Stomach (tissue), 8 donors: ENCODE measurements at regions not wholly inside any gene's neighbourhood (a gene's known extent, or its start where the extent isn't known, plus 50 kb on each side); places are given as distances from the start of the nearest gene placed in this dataset.

Experiments used
- DNase-seq, 2 donors: peaks; one replicate each; pipeline versions ENCODE4 v3.0.0 to v3.0.0-alpha.2; 2013 to 2019
- H3K27ac ChIP-seq, 5 donors: fragments of 200-600 bp in 4 of 5; sonication (generic) in 4 of 5; one replicate each; pipeline ENCODE4 v1.5.1; 2013 to 2019; ENCODE audit warnings: mild to moderate bottlenecking in 1 of 5, moderate library complexity in 1 of 5
- H3K27me3 ChIP-seq, 3 donors: fragments of 200-600 bp; sonication (generic); one replicate each; pipeline ENCODE4 v1.5.1; 2017 to 2019; ENCODE audit warnings: mixed run types in 1 of 3
- H3K36me3 ChIP-seq, 4 donors: fragments of 200-600 bp; sonication (generic); 1 replicate in 3 of 4; 2 replicates in 1 of 4; pipeline ENCODE4 v1.5.1; 2016 to 2019
- H3K4me1 ChIP-seq, 4 donors: fragments of 200-600 bp; sonication (generic); one replicate each; pipeline ENCODE4 v1.5.1; 2016 to 2019
- H3K4me3 ChIP-seq, 4 donors: fragments of 200-600 bp; sonication (generic) in 3 of 4; one replicate each; pipeline ENCODE4 v1.5.1; 2016 to 2019; ENCODE audit warnings: mild to moderate bottlenecking in 1 of 4
- H3K9me3 ChIP-seq, 4 donors: fragments of 200-600 bp; sonication (generic); one replicate each; pipeline ENCODE4 v1.5.1; 2016 to 2019
- EP300 ChIP-seq: sonication (generic); formaldehyde crosslinking; IDR thresholded peaks from one replicate; pipeline ENCODE4 v1.6.1; 2017; ENCODE audit warnings: antibody characterized with exemption
- POLR2A ChIP-seq, 4 donors: fragments of 450-650 bp; IDR thresholded peaks; one replicate each; pipeline ENCODE4 v1.6.1; 2016; ENCODE audit warnings: antibody characterized with exemption in 4 of 4, control low read depth in 2 of 4, mild to moderate bottlenecking in 1 of 4, moderate library complexity in 1 of 4
- POLR2AphosphoS5 ChIP-seq, 3 donors: sonication (generic); formaldehyde crosslinking; IDR thresholded peaks; one replicate each; pipeline ENCODE4 v1.6.1; 2016; ENCODE audit warnings: antibody characterized with exemption in 3 of 3
- WGBS, 5 donors: extraction: QIAGEN DNeasy Blood & Tissue Kit in 3 of 5; methylation state at CpG; one replicate each; pipeline versions ENCODE4 v1.1.5 to v1.1.7; 2013 to 2018; 5-methylcytosine and 5-hydroxymethylcytosine counted together
- intact Hi-C: fragments of 100-400 bp; cut with DNase I; formaldehyde crosslinking; loops from one replicate; pipeline ENCODE4 v1.15.1; 2023; ENCODE audit warnings: low total_unique reads
- TF ChIP-seq, protein P1 (sequence below), 7 experiments: fragments of 450-650 bp in 4 of 7; fragments of 200-600 bp in 3 of 7; sonication (generic) in 3 of 7; IDR thresholded peaks; one replicate each; pipeline ENCODE4 v1.5.1; 2016 to 2019; ENCODE audit warnings: antibody characterized with exemption in 7 of 7, control low read depth in 2 of 7, mild to moderate bottlenecking in 1 of 7
- donor health status: healthy with polysubstance abuse.
- donor health status: Bipolar disorder and iron deficiency.
- donor health status: healthy.

DNA sequence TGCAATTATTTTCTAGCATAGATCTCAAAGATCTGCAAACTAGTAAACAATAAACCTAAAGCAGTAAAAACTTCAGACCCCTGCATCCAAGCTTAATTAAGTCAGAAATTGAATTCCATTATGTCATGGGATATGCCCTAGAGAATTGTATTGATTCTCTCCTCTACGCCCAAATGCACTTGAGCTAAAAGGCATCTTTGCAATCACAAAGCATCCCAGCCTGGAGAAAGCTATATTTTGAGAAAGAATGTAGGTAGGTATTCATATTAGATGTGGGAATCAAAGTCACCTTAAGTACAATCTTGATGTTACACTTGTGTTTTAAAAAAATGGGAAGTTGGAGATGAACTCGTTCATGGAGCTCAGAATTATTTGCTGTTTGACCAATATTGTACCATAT lies 386.7 kb downstream of the ADAMTS20 start:
- Histone ChIP-seq H3K27ac (no peak overlapping the region), H3K4me3 (no peak overlapping the region), H3K9me3 (no peaks in the 10 kb centered on the region), H3K36me3 (no peaks in the 10 kb centered on the region), H3K4me1 (no peaks in the 10 kb centered on the region), H3K27me3 (no peaks in the 10 kb centered on the region)
- TF ChIP-seq POLR2A (IDR thresholded peaks at IDR 0.05) (no peak), POLR2AphosphoS5 (IDR thresholded peaks at IDR 0.05) (no peak), EP300 (no peak)
- TF ChIP-seq, protein P1, sequence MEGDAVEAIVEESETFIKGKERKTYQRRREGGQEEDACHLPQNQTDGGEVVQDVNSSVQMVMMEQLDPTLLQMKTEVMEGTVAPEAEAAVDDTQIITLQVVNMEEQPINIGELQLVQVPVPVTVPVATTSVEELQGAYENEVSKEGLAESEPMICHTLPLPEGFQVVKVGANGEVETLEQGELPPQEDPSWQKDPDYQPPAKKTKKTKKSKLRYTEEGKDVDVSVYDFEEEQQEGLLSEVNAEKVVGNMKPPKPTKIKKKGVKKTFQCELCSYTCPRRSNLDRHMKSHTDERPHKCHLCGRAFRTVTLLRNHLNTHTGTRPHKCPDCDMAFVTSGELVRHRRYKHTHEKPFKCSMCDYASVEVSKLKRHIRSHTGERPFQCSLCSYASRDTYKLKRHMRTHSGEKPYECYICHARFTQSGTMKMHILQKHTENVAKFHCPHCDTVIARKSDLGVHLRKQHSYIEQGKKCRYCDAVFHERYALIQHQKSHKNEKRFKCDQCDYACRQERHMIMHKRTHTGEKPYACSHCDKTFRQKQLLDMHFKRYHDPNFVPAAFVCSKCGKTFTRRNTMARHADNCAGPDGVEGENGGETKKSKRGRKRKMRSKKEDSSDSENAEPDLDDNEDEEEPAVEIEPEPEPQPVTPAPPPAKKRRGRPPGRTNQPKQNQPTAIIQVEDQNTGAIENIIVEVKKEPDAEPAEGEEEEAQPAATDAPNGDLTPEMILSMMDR (IDR thresholded peaks at IDR 0.05) = no peak
- intact Hi-C loops = no loop called here
- WGBS, 5 donors = 84 to 94% (median 86%) methylated on average over 2 of the region's 2 CpGs
- no peak for DNase-seq

DNA sequence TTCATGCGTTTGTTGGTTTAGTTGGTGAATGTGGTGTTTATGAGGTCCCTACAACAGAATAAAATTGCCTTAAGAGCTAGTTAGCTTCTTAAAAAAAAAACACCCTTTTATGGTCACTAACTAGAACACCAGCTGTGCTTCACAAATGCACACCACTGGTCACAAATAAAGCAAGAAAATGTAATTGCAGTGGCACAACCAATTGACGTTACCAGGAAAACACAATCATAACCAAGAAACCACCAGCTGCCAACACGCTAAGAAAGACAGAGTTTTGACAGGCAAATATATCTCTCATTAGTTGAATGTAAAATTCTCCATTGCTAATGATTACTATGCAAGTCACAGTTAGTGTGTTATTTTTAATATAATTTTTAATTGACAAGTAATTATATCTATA lies 389.9 kb downstream of the ADAMTS20 start:
- Histone ChIP-seq H3K36me3 (no peaks in the 10 kb centered on the region), H3K9me3 (no peaks in the 10 kb centered on the region), H3K27ac (no peak overlapping the region), H3K27me3 (no peaks in the 10 kb centered on the region), H3K4me3 (no peak overlapping the region), H3K4me1 (no peaks in the 10 kb centered on the region)
- 87 to 93% (median 92%) methylated on average over 3 of the region's 3 CpGs for WGBS, 5 donors
- TF ChIP-seq EP300 (no peak), POLR2A (IDR thresholded peaks at IDR 0.05) (no peak), POLR2AphosphoS5 (IDR thresholded peaks at IDR 0.05) (no peak)
- TF ChIP-seq, protein P1 (IDR thresholded peaks at IDR 0.05) = no peak
- no peak for DNase-seq
- intact Hi-C loops = no loop called here

DNA sequence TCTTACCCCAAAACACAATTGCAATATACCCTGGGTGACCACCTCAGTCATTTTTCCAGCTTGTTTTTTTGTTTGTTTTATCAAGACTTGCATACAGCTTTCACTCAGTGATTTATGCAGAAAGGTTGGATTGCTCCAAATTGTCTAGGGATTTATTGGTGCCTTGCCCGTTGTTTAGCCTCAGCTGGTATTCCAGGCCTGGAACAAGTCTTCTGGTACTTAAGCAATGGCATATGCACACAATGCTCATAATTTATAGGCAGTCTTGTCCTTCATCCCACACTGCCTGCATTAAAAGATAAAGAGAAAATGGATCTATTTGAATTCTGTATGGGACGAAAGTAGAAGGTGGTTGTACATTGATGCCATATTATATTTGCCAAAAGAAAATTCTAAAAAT lies 392.5 kb downstream of the ADAMTS20 start:
- no peak for DNase-seq
- H3K27me3 ChIP-seq = no peaks in the 10 kb centered on the region
- H3K27ac ChIP-seq = no peak overlapping the region
- H3K4me1 ChIP-seq = no peaks in the 10 kb centered on the region
- intact Hi-C loops = no loop called here
- H3K4me3 ChIP-seq = no peak overlapping the region
- no peaks in the 10 kb centered on the region for H3K9me3 ChIP-seq
- TF ChIP-seq POLR2AphosphoS5 (IDR thresholded peaks at IDR 0.05) (no peak), POLR2A (IDR thresholded peaks at IDR 0.05) (no peak), EP300 (no peak)
- TF ChIP-seq, protein P1 (IDR thresholded peaks at IDR 0.05) = no peak
- 69 to 91% (median 89%) methylated on average over 2 of the region's 2 CpGs for WGBS, 5 donors
- no peaks in the 10 kb centered on the region for H3K36me3 ChIP-seq

DNA sequence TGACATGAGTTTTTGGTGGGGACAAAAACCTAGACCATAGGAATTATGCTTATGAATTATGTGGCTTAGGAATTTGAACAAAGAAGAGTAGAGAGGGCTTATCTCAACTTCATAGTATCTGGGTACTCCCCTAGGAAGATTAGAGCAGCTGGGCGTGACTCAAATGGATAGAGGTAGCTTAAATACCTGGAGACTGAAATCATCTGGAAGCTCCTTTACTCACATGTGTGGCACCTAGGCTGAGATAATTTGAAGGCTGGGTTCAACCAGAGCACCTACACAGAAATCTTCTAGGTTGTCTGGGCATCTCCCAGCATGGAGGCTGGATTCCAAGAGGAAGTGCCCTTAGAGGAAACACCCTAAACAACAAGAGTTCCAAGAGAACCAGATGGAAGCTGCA lies 393.9 kb downstream of the ADAMTS20 start:
- no peak for DNase-seq
- no peak overlapping the region for H3K4me3 ChIP-seq
- no peaks in the 10 kb centered on the region for H3K9me3 ChIP-seq
- intact Hi-C loops = no loop called here
- H3K27me3 ChIP-seq = no peaks in the 10 kb centered on the region
- no peaks in the 10 kb centered on the region for H3K4me1 ChIP-seq
- WGBS, 5 donors = 53 to 80% (median 69%) methylated on average over 1 of the region's 1 CpG
- H3K36me3 ChIP-seq = no peaks in the 10 kb centered on the region
- TF ChIP-seq, protein P1 (IDR thresholded peaks at IDR 0.05) = no peak
- TF ChIP-seq POLR2A (IDR thresholded peaks at IDR 0.05) = no peak
- H3K27ac ChIP-seq = no peak overlapping the region

DNA sequence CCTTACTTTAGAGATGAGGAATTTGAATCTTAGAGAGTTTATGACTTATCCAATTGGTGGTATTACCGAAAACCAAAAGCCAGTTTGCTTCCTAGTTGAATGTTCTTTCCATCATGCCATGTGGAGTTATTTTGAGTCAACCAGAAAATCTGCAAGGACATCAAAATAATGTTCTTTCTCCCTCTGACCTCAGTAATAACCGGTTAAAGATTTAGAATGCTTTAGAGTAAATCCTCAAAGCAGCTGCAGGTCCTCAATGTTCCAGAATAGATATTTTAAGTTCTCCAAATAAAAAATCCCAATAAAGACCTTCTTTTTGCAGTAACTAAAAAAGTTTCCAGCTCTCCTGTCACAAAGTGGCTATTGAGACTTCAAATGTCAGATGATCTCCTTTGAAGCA lies 396.6 kb downstream of the ADAMTS20 start:
- DNase-seq = no peak
- no peak overlapping the region for H3K27ac ChIP-seq
- TF ChIP-seq, protein P1 (IDR thresholded peaks at IDR 0.05) = no peak
- no peak for TF ChIP-seq POLR2A (IDR thresholded peaks at IDR 0.05)
- TF ChIP-seq POLR2AphosphoS5 (IDR thresholded peaks at IDR 0.05) = no peak
- TF ChIP-seq EP300 = no peak
- intact Hi-C loops = no loop called here
- no peaks in the 10 kb centered on the region for H3K36me3 ChIP-seq
- 61 to 79% (median 67%) methylated on average over 2 of the region's 2 CpGs for WGBS, 5 donors
- no peak overlapping the region for H3K4me3 ChIP-seq
- no peaks in the 10 kb centered on the region for H3K4me1 ChIP-seq
- H3K9me3 ChIP-seq = no peaks in the 10 kb centered on the region
- no peaks in the 10 kb centered on the region for H3K27me3 ChIP-seq
